ENCODE measurements at regions not wholly inside any gene's neighbourhood (a gene's known extent, or its start where the extent isn't known, plus 50 kb on each side); places are given as distances from the start of the nearest gene placed in this dataset.

GRCh38 chr20:34164381-34164984, 52.4 kb upstream of the EIF2S2 start:
- no peak for TF ChIP-seq POLR2A (IDR thresholded peaks at IDR 0.05; ENCODE audit: low read depth, low read length)
- no peak for TF ChIP-seq EZH2 (IDR thresholded peaks at IDR 0.05; ENCODE audit: borderline replicate concordance, low read depth, low read length, severe bottlenecking)
